ENCODE measurements at regions not wholly inside any gene's neighbourhood (a gene's known extent, or its start where the extent isn't known, plus 50 kb on each side); places are given as distances from the start of the nearest gene placed in this dataset.

- intact Hi-C loops (cut with DNase I): no loop called here
- no peak for TF ChIP-seq CTCF (IDR thresholded peaks at IDR 0.05)
- H3K4me3 ChIP-seq: no peak overlapping the region
- no peaks in the 10 kb centered on the region for H3K4me1 ChIP-seq
- 86 to 91% methylated on average over 1 of the region's 1 CpG for WGBS, 2 donors
- DNase-seq: no peak
- no peaks in the 10 kb centered on the region for H3K36me3 ChIP-seq
- FAIRE-seq: no peak
- no peaks in the 10 kb centered on the region for H3K9me3 ChIP-seq
- ATAC-seq: no peak
- H3K27me3 ChIP-seq: no peaks in the 10 kb centered on the region
- no peak overlapping the region for H3K27ac ChIP-seq
Observed at GRCh38 chr10:90149563-90149962, 448.2 kb downstream of the KIF20B start.

- no peaks in the 10 kb centered on the region for H3K36me3 ChIP-seq
- H3K27me3 ChIP-seq: no peaks in the 10 kb centered on the region
- FAIRE-seq: no peak
- H3K4me3 ChIP-seq: no peak overlapping the region
- no peak for TF ChIP-seq CTCF (IDR thresholded peaks at IDR 0.05)
- no peak for DNase-seq
- H3K27ac ChIP-seq: no peak overlapping the region
- intact Hi-C loops (cut with DNase I): no loop called here
- WGBS, 2 donors: 60 to 75% methylated on average over 2 of the region's 2 CpGs
- ATAC-seq: no peak
- H3K4me1 ChIP-seq: no peaks in the 10 kb centered on the region
- H3K9me3 ChIP-seq: no peaks in the 10 kb centered on the region
Observed at GRCh38 chr10:90162271-90162853, 461.0 kb downstream of the KIF20B start.

GRCh38 chr10:90167174-90168064 is 466.0 kb downstream of the KIF20B start:
- Histone ChIP-seq H3K27me3 (no peaks in the 10 kb centered on the region), H3K4me3 (no peak overlapping the region), H3K36me3 (no peaks in the 10 kb centered on the region), H3K9me3 (no peaks in the 10 kb centered on the region), H3K4me1 (no peaks in the 10 kb centered on the region), H3K27ac (no peak overlapping the region)
- FAIRE-seq: no peak
- 7 to 41% methylated on average over 1 of the region's 1 CpG for WGBS, 2 donors
- no peak for ATAC-seq
- intact Hi-C loops (cut with DNase I): no loop called here
- no peak for DNase-seq
- TF ChIP-seq CTCF (IDR thresholded peaks at IDR 0.05): no peak

GRCh38 chr10:90168244-90168643 is 466.9 kb downstream of the KIF20B start:
- H3K27me3 ChIP-seq: no peaks in the 10 kb centered on the region
- intact Hi-C loops (cut with DNase I): no loop called here

More at GRCh38 chr10:90168244-90168643, 466.9 kb downstream of the KIF20B start:
- H3K27ac ChIP-seq: no peak overlapping the region
- no peak overlapping the region for H3K4me3 ChIP-seq
- H3K36me3 ChIP-seq: no peaks in the 10 kb centered on the region
- FAIRE-seq: no peak
- H3K4me1 ChIP-seq: no peaks in the 10 kb centered on the region
- no peak for DNase-seq
- no peak for TF ChIP-seq CTCF (IDR thresholded peaks at IDR 0.05)
- no peaks in the 10 kb centered on the region for H3K9me3 ChIP-seq
- WGBS, 2 donors: 42 to 48% methylated on average over 7 of the region's 7 CpGs
- no peak for ATAC-seq
